K562 (cell line): ENCODE measurements at regions not wholly inside any gene's neighbourhood (a gene's known extent, or its start where the extent isn't known, plus 50 kb on each side); places are given as distances from the start of the nearest gene placed in this dataset.

Experiments used
- ATAC-seq: fragments of 200-7000 bp; cut with Tn5 transposase; 3 replicates; pipeline ENCODE4 v1.9.1; 2020; ENCODE audit warnings: moderate library complexity
- BruUV-seq: library from RNA; stranded (reverse); fragments of 400-500 nt; replicated peaks from 2 replicates; lab custom pipeline; 2021; lab: Mats Ljungman, UMichigan
- CTCF ChIA-PET: fragments of 300-600 bp; formaldehyde crosslinking; extraction: SDS; loops from one replicate; lab custom pipeline; 2021; ENCODE audit warnings: low intra/inter-chr PET ratio; lab: Yijun Ruan, JAX
- POLR2A ChIA-PET: fragments of 300-600, 350-650 bp; sonication (Branson Sonifier 250); formaldehyde crosslinking; extraction: SDS; loops from one replicate; lab custom pipeline; 2021; ENCODE audit warnings: antibody characterized with exemption, inconsistent platforms; lab: Yijun Ruan, JAX
- DNase-seq, 4 experiments: peaks; one replicate each; pipeline versions ENCODE4 v3.0.0 to v3.0.0-alpha.2; 2011 to 2018; ENCODE audit warnings: low spot score in 3 of 4, mixed read lengths in 3 of 4; ENCODE audit errors: extremely low read depth in 1 of 4
- FAIRE-seq: peaks from 2 replicates; lab custom pipeline; 2011; peaks lifted over from hg19 to GRCh38; lab: Jason Lieb, UNC
- H2AFZ ChIP-seq: 2 replicates; pipeline ENCODE4 v1.6.0; 2011; ENCODE audit warnings: low read depth, low read length, control low read depth, inconsistent platforms
- H3K27ac ChIP-seq: fragments of 200-600 bp; 3 replicates; pipeline ENCODE4 v1.8.0; 2011; ENCODE audit warnings: low read depth, mild to moderate bottlenecking, control low read depth, inconsistent platforms, low read length, moderate library complexity, mixed read lengths; ENCODE audit errors: extremely low read depth
- H3K27me3 ChIP-seq, 2 experiments: fragments of 300-600 bp in 1 of 2; 2 replicates in 1 of 2; 3 replicates in 1 of 2; pipeline versions ENCODE4 v1.6.0 to v1.8.0; 2011; ENCODE audit warnings: inconsistent platforms in 2 of 2, low read length in 2 of 2, mild to moderate bottlenecking in 1 of 2, mixed read lengths in 1 of 2, moderate library complexity in 1 of 2; ENCODE audit not compliant: control insufficient read depth in 2 of 2, insufficient read depth in 2 of 2
- H3K36me3 ChIP-seq: fragments of 300-600 bp; 3 replicates; pipeline ENCODE4 v1.8.0; 2011; ENCODE audit warnings: mild to moderate bottlenecking, low read length, inconsistent platforms; ENCODE audit not compliant: control insufficient read depth, insufficient read depth
- H3K4me1 ChIP-seq, 2 experiments: fragments of 200-600 bp in 1 of 2; replicated peaks in 1 of 2; 2 replicates in 1 of 2; 3 replicates in 1 of 2; pipeline versions ENCODE4 v1.5.1 to v1.8.0; 2011; ENCODE audit warnings: inconsistent platforms in 2 of 2, low read length in 2 of 2, mild to moderate bottlenecking in 1 of 2, mixed read lengths in 1 of 2, moderate library complexity in 1 of 2; ENCODE audit not compliant: control insufficient read depth in 2 of 2, insufficient read depth in 2 of 2
- H3K4me2 ChIP-seq: 2 replicates; pipeline ENCODE4 v1.6.1; 2011; ENCODE audit warnings: low read length, control low read depth, inconsistent platforms, mixed read lengths; ENCODE audit not compliant: insufficient read depth
- H3K4me3 ChIP-seq: fragments of 200-600 bp; sonication (generic), shearing (Covaris generic); 2 replicates; pipeline ENCODE4 v1.5.1; 2016; ENCODE audit warnings: control low read depth, inconsistent platforms
- H3K79me2 ChIP-seq: fragments of 200-600 bp; 3 replicates; pipeline ENCODE4 v1.8.0; 2011; ENCODE audit warnings: low read length, inconsistent platforms; ENCODE audit not compliant: control insufficient read depth, insufficient read depth
- H3K9ac ChIP-seq, 2 experiments: 2 replicates each; pipeline versions ENCODE4 v1.6.0 to v1.6.1; 2011; ENCODE audit warnings: low read depth in 2 of 2, low read length in 2 of 2, control low read depth in 1 of 2, inconsistent platforms in 1 of 2, mild to moderate bottlenecking in 1 of 2, mixed read lengths in 1 of 2; ENCODE audit not compliant: insufficient read depth in 1 of 2
- H3K9me1 ChIP-seq: one replicate; pipeline ENCODE4 v1.6.0; 2011; ENCODE audit warnings: inconsistent platforms, mild to moderate bottlenecking, low read length, moderate library complexity; ENCODE audit not compliant: control insufficient read depth, insufficient read depth
- H3K9me3 ChIP-seq: replicated peaks from 2 replicates; pipeline ENCODE4 v1.5.1; 2011; ENCODE audit warnings: low read depth, low read length, inconsistent platforms; ENCODE audit not compliant: control insufficient read depth, insufficient read depth
- H4K20me1 ChIP-seq: replicated peaks from 2 replicates; pipeline ENCODE4 v1.6.1; 2011; ENCODE audit warnings: low read length, inconsistent platforms, mixed read lengths; ENCODE audit not compliant: control insufficient read depth, insufficient read depth
- MCM2 ChIP-seq: fragments of 450-650 bp; IDR thresholded peaks from 2 replicates; pipeline ENCODE4 v1.6.1; 2017; ENCODE audit warnings: low read depth, mild to moderate bottlenecking
- PHF20 ChIP-seq: fragments of 450-650 bp; IDR thresholded peaks from 2 replicates; pipeline ENCODE4 v1.6.1; 2018; ENCODE audit not compliant: partially characterized antibody
- POLR2AphosphoS5 ChIP-seq: IDR thresholded peaks from 2 replicates; pipeline ENCODE4 v1.6.1; 2011; ENCODE audit warnings: mild to moderate bottlenecking, low read depth, low read length, moderate library complexity; ENCODE audit not compliant: control insufficient read depth, insufficient read depth
- REST ChIP-seq, 2 experiments: fragments of 450-650 bp; formaldehyde crosslinking in 1 of 2; IDR thresholded peaks; 2 replicates each; pipeline versions ENCODE4 v1.4.0 to v1.6.1; 2014 to 2020; ENCODE audit warnings: mild to moderate bottlenecking in 2 of 2, borderline replicate concordance in 1 of 2, low read depth in 1 of 2
- TOE1 ChIP-seq, 2 experiments: fragments of 450-650 bp in 1 of 2; sonication (generic) in 1 of 2; formaldehyde crosslinking in 1 of 2; IDR thresholded peaks; 2 replicates each; pipeline versions ENCODE4 v1.7.1 to v1.8.0; 2016 to 2022; ENCODE audit warnings: borderline replicate concordance in 2 of 2, mild to moderate bottlenecking in 2 of 2, antibody characterized with exemption in 1 of 2, inconsistent platforms in 1 of 2, low read depth in 1 of 2, missing genetic modification reagents in 1 of 2, moderate library complexity in 1 of 2
- ZFP30 ChIP-seq: fragments of 250-450 bp; sonication (Bioruptor Pico); IDR thresholded peaks from 2 replicates; pipeline ENCODE4 v1.8.0; 2022; ENCODE audit warnings: moderate library complexity, mild to moderate bottlenecking, inconsistent platforms, borderline replicate concordance
- ZNF384 ChIP-seq: IDR thresholded peaks from 2 replicates; pipeline ENCODE4 v1.6.1; 2012; ENCODE audit warnings: low read depth, low read length, improper control_type of control experiment
- WGBS: fragments of 100-300 bp; shearing (Covaris generic); methylation state at CpG from one replicate; pipeline ENCODE4 v1.1.6; 2016; ENCODE audit warnings: low coverage, mixed read lengths; ENCODE audit not compliant: insufficient coverage; ENCODE audit errors: missing lambda C conversion rate; 5-methylcytosine and 5-hydroxymethylcytosine counted together
- in situ Hi-C: fragments of 300-500 bp; cut with MboI; formaldehyde crosslinking; loops from 4 replicates; pipeline ENCODE4 v1.15.0; 2018; ENCODE audit warnings: inconsistent platforms, mixed read lengths
- intact Hi-C: fragments of 100-400 bp; cut with micrococcal nuclease; formaldehyde crosslinking; loops from 2 replicates; pipeline ENCODE4 v1.14.2; 2022

DNA sequence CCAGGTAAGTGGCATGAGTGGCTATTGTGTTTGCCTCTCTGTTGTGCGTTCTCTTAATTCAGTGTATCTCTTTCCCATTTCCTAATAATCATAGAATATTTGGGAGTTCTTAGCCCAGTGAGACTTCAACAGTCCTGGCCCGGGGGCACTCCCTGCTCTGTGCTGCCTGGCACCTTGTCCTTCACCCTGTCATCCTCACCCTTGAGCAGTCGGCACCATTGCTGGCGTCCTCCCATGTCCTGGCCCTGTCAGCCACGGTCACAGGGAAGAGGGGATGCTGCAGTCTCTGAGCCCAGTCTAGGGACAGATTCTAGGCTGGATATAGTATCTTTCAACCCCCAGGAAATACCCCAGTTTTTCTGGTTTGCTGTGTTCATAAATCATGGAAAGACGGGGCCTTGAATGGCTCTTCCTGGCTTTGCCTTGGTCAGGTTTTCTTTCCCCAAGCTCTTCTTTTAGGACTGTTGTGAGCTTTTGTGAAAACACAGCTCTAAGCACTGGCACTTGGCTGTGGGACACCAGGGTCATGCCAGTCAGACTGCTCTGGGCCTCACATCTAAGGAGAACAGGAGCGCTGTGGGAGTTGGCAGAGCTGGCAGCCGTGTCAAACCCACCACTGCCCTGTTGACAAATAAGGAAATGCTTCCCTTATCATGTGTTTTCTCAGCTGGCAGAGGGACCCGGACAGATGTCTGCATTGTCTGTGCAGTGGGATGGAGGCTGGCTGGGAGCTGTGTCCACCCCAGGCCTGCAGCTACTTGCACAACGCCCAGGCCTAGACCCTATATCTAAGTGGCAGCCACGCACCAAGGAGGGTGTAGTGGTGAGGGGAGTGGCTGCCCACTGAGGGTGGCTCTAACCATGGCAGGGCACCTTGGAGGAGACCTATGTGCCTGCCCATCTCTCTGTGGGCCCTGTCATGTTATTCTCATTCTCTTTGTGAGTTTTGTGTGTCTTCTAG, 378.6 kb downstream of the ICE1 start:
- under 1% methylated on average over 11 of the region's 11 CpGs for WGBS
- no peaks in the 10 kb centered on the region for H3K79me2 ChIP-seq
- no peak overlapping the region for H3K9ac ChIP-seq
- FAIRE-seq (no peak), DNase-seq (no peak), ATAC-seq (no peak)
- no peaks in the 10 kb centered on the region for H3K9me1 ChIP-seq
- H3K4me1 ChIP-seq, result no peaks in the 10 kb centered on the region
- no peak overlapping the region for H3K27ac ChIP-seq
- H3K4me3 ChIP-seq, result no peak overlapping the region
- intact Hi-C loops, result no loop called here
- H2AFZ ChIP-seq, result no peak overlapping the region
- no peak overlapping the region for H3K4me2 ChIP-seq
- no peaks in the 10 kb centered on the region for H4K20me1 ChIP-seq
- ChIA-PET CTCF (no interaction called here), POLR2A (interaction anchor here (0.5 to 0.6 kb wide), 2 partner anchors 88 to 916 kb away, joined by 3 read pairs; no protein-coding TSS in a partner anchor)
- no peaks in the 10 kb centered on the region for H3K9me3 ChIP-seq
- H3K27me3 ChIP-seq, result peaks cover 7 to 30% of the 10 kb centered on the region in 2 experiments; a peak in 4 of 5 replicates
- no peaks in the 10 kb centered on the region for H3K36me3 ChIP-seq
- BruUV-seq, result no TSS peak
- in situ Hi-C loops, result no loop called here
- TF ChIP-seq PHF20, result no peak
- no peak for TF ChIP-seq ZNF384
- no peak for TF ChIP-seq ZFP30
- no peak for TF ChIP-seq TOE1 (IDR thresholded peaks at IDR 0.05; ENCODE audit: borderline replicate concordance)
- no peak for TF ChIP-seq TOE1 (CRISPR knock-in tag; IDR thresholded peaks at IDR 0.05; ENCODE audit: borderline replicate concordance, low read depth)
- no peak for TF ChIP-seq MCM2
- no peak for TF ChIP-seq REST (IDR thresholded peaks at IDR 0.05; ENCODE audit: borderline replicate concordance)
- TF ChIP-seq REST (CRISPR knock-in tag; IDR thresholded peaks at IDR 0.05; ENCODE audit: low read depth), result no peak
- no peak for TF ChIP-seq POLR2AphosphoS5
